Activated effector memory CD4-positive, alpha-beta T cell treated with anti-CD3 and anti-CD28 coated beads, Interleukin-2, amount 50 U/mL, for 16 hours (primary cell): ENCODE measurements at regions not wholly inside any gene's neighbourhood (a gene's known extent, or its start where the extent isn't known, plus 50 kb on each side); places are given as distances from the start of the nearest gene placed in this dataset.

Experiments
- DNase-seq: peaks from one replicate; pipeline ENCODE4 v3.0.0-alpha.2; 2020

DNA sequence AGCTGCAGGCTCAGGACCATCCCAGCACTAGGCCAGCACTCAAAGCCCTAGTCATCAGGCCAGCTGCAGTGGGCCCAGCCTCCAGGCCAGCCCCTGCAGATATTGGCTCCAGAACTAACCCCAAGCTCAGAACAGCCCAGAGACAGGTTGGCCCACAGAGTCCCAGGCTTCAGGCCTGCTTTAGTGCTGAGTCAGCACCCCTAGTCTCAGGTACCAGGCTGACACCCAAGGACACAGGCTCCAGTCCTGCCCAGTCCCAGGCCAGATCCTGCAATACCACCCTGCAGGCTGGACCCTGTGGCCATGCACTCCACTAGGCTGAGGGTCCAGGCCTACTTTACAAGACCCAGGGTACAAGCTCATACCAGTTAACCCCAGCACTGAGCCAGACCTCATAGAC lies 234.4 kb upstream of the GPRIN3 start:
- no peak for DNase-seq

- DNase-seq = no peak
Measured at GRCh38 chr4:89539797-89540711, 232.5 kb upstream of the GPRIN3 start.

- DNase-seq = no peak
Measured at GRCh38 chr4:89539374-89539773, 231.8 kb upstream of the GPRIN3 start.

DNA sequence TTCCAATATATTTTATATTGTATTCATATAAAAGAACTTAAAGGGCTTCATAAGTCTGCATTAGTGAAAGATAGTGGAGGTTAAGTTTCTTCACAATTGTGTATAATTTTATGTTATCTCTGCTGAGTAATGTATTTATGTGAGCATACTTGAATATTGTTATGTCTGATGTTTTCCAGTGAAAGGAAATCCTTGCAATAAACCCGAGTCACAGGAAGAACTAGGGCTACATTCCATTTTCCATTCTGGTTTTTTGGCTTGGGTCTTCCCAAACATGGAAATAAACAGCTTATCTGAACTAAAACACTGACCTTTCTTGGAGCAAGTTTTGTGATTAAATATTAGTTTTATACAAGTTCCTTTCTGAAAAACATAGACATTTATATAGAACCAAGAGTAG lies 231.3 kb upstream of the GPRIN3 start:
- DNase-seq = no peak

DNA sequence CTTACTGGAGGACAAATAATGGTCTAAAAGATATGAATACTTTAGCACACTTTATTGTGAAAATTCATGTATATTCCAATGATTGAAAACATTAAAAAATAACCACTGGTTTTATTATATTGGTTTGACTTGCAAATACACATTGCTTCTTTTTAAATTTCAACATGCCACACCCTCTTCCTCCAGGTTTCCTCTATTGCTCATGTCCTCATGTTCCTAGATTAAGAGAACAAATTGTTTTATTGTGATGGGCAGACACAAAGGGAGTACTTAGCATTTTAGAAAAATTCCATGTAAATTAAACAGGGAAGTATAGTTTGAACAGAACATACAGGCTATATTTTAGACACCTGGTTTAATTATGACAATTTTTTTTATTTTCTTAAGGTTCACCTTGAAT lies 230.6 kb upstream of the GPRIN3 start:
- DNase-seq = no peak

DNA sequence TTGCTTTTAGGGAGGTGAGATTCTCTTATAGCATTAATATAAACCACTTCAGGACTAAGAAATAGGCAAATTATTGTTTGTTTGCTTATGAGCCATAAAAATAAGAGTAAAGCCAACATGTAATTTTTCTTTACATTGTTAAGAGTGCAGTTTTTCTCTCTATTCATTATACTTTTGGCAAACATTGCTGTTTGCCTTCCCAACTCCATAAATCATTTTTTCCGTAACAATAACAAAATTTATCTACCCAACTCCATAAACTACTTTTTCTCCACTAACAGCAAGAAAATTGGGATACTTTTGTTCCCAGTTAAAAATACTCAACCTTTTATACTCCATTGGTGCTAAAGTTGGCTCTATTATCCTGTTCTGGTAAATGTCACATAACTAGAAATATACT lies 229.7 kb upstream of the GPRIN3 start:
- DNase-seq = no peak

GRCh38 chr4:89535251-89535650 lies 227.7 kb upstream of the GPRIN3 start:
- no peak for DNase-seq

GRCh38 chr4:89534356-89534755 lies 226.8 kb upstream of the GPRIN3 start:
- no peak for DNase-seq

DNA sequence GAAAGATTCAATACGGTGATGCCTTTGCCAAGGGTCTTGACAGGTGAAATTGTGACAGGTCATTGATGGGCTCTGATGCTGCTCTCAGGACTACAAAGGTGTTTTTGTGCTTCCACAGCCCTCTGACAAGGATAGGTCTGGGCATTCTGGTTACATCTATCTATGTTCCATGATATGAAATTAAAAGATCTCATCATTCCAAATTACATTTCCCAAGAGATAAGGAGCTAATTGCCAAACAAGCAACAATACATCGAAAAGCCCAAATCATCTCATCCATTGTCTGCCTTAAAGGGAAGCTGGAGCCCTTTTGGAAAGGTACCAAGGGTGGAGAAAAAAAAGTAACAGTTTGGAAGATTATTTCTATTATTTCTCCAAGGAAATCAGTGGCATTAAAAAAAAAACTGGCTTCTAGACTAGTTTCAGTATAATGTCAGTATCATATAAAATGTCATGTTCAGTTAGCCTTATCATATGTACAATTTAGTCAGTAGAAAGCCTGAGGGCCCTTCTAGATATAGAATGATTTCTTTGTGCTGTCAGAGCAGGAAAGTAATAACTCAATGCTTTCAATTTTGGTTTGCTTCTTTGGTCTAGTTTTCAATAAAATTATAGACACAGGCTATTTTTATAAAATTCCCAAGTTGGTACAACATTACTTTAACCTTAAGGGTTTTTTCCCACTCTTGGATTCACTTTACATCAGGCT lies 224.5 kb upstream of the GPRIN3 start:
- no peak for DNase-seq

GRCh38 chr4:89528526-89529133 lies 221.0 kb upstream of the GPRIN3 start:
- DNase-seq = no peak

DNA sequence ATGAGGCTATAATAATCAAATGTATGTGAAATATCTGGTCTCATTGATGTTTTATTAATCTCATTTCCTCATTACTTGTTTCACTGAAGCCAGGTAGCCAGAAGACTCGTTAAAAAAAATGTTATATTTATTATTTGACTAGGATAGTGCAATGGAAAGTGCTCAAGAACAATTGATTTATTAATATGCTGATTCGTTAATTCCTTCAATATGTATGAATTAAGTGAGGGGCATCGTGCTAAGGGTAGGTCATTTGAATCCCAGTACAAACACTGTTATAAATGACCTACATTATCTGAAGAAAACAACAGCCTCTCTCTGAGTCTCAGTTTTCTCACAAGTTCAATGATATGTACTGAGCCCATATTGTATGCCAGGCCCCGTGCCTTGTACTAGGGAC lies 214.2 kb upstream of the GPRIN3 start:
- no peak for DNase-seq

GRCh38 chr4:89519771-89520320 lies 212.2 kb upstream of the GPRIN3 start:
- no peak for DNase-seq

DNA sequence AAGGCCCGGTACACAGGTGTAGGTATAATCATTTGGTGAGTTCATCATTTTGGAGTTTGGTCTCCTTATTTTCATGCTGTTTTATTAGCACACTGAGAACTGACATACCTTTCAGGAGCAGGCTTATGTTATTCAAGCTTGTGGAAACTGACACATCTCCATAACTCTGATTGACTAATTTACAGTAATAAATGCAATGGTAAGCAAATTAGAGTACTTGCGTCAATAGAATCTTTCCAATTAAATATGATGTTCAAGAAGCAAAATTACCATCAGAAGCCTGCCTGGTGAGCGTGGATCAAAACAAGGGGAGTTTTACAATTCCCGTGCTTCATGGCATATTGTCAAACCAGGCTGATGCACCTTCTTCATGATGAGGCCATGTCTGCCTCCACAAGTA lies 210.7 kb upstream of the GPRIN3 start:
- no peak for DNase-seq

DNA sequence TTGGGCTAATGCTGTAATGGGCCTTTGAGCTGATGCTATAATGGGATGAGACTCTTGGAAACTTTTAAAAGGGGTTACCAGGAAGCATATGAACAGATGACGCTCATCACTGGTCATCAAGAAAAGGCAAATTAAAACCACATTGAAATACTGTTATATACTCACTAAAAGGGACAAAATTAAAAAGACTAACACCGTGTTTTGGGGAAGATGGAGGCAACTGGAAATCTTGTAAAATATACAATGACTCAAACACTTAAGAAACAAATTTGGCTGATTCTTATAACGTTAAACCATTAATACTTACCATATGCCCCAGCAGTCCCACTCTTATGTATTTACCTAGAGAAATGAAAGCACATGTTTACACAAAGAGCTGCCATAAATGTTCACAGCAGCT lies 207.2 kb upstream of the GPRIN3 start:
- DNase-seq = no peak

DNA sequence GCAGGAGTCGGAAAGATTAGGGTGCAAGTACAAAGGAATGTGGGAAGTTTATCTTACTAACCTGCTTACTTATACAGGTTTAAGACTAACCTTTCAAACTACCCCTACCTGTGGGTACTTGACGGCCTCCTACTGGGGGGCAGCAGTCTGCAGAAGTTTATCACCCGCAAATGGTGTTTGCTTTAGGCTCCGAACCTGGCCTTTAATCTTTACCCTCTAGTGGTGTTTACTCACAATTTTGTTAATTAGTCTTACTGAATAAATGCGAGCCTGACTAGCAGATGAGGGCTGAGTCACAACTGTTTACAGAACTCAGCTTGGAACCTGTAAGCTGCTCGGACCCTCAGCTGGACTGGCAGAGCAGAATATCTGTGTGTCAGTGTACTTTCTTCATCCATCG lies 204.2 kb upstream of the GPRIN3 start:
- no peak for DNase-seq

DNA sequence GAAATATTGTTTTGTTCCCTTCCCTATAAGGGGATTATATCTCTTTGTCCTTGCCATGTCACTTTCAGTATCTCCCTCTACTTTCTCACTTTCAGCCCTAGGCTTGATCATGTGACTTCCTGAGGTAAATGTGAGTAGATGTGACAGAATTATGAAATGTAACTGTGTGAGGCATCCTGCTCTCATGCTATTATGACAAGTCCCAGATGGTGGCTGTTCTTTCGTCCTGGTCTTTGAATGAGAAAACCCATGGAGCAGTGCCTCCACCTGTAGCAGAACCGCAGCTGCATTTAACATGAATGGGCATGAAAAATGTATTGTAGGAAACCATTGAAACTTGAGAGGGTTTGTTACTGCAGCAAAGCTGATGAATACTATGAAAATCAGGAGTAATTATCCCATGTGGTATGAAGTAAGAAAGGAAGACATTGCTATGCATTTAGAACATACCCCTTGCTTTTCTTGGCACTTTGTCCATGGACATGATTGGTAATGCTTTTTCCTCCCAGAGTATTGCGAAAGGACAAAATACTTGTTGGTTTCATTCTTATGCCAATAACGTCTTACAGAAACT lies 202.2 kb upstream of the GPRIN3 start:
- no peak for DNase-seq

DNA sequence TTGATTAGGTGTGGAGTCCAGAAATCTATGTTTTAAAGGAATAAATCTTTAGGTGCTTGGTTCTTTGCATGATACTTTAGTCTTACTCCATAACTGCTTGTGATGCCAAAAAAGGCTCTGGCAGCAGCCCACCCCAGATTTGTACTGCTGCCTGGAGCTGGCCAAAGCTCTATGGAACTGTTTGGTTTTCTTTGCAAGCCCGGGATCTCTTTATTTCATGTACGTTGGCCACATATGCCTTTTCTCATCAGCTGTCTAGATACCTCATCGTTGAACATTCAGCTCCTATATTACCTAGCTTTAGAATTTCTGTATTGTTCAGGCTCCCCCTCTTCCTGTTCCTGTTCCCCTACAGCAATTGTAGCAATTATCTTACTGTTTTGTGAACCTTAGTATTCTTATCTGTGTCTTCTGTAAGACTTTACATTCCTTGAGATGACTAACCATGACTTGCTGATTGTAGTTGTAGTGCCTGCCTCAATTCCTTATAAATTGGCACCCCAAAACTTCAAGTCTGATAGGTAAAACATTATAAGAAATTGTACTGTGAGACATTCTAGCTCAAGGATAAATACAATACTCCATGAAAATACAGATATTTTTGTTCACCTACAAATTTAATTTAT lies 199.4 kb upstream of the GPRIN3 start:
- DNase-seq = no peak

DNA sequence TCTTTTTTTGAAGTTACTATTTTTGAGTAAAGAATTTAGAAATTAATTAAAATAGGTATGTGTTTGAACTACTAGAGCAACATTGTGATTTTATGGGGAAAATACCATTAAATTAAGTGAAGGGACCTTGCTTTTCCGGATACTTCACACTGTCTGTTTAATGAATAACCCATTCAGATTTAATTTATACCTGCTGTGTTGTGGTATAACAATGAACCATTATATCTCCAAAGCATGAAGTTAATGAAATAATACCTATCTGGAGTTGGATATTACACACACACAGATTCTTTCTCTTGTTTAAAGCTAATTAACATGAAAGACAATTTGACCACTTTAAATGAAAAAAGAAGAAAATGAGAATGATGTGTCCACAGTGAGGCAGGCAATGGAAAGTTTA lies 195.0 kb upstream of the GPRIN3 start:
- DNase-seq = no peak

GRCh38 chr4:89497517-89498308 lies 190.1 kb upstream of the GPRIN3 start:
- DNase-seq = no peak

DNA sequence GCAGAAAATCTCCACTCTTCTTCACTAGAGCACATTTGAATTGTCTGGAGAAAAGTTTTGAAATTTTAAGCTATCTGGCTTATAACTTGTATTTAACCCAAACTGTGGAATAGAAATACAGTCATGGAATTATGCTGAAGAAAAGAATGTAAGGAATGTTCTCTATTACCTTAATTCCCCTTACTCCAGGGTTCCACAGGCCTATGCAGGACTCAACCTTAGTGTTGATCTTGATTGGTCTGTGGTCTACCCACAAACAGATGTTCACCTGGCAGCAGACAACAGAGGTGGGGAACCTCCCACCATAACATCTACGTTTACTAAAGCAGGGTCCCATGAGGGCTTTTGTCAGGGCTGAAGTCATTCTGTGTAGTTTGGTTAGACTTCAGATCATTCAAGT lies 189.3 kb upstream of the GPRIN3 start:
- no peak for DNase-seq

DNA sequence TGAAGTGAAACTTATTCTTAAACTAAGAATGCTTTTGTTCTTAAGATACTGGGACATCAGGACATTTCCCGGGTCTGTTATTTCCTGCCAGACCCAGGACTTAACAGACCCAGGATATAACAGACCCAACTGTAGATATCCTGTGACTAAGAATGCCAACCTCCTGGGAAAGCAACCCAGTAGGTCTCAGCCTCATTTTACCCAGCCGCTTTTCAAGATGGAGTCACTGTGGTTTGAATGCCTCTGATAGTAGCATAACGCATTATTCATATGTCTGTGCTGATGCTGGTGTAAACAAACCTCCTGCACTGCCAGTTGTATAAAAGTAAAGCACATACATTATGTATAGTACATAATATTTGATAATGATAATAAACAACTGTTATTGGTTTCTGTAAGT lies 185.8 kb upstream of the GPRIN3 start:
- no peak for DNase-seq

DNA sequence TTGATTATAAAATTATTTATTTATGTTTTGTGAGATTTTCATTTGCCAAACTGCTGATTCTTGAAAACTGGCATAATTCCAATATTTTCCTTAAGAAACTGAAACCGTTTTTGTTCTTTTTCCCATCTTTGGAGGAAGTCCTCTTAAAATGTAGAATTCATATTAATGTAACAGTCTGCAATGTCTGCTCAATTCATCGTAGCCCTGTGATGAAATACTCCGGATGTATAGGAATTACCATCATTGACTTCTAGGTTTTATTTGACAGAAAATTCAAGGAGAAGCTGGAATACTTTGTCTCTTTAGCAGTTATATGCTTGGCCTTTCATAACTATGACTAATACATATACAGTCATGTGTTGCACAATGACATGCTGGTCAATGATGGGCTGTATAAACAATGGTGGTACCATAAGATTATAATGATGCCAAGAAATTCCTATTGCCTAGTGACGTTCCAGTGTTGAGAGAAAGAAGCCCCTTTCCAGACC lies 185.0 kb upstream of the GPRIN3 start:
- DNase-seq = no peak
